Parathyroid adenoma (tissue), 2 donors: ENCODE measurements at regions not wholly inside any gene's neighbourhood (a gene's known extent, or its start where the extent isn't known, plus 50 kb on each side); places are given as distances from the start of the nearest gene placed in this dataset.

ENCODE experiments used
- H2AFZ ChIP-seq: fragments of 300-600 bp; sonication (generic); one replicate; pipeline ENCODE4 v1.7.0; 2017; ENCODE audit warnings: antibody characterized with exemption, mild to moderate bottlenecking
- H3K27ac ChIP-seq: fragments of 300-600 bp; sonication (generic); one replicate; pipeline ENCODE4 v1.7.0; 2017
- H3K27me3 ChIP-seq: fragments of 300-600 bp; sonication (generic); one replicate; pipeline ENCODE4 v1.7.0; 2017; ENCODE audit warnings: low read length; ENCODE audit not compliant: control insufficient read depth, insufficient read depth
- H3K36me3 ChIP-seq: fragments of 300-600 bp; sonication (generic); one replicate; pipeline ENCODE4 v1.7.0; 2017; ENCODE audit warnings: low read length; ENCODE audit not compliant: control insufficient read depth, insufficient read depth
- H3K4me1 ChIP-seq: fragments of 300-600 bp; sonication (generic); one replicate; pipeline ENCODE4 v1.7.0; 2017; ENCODE audit warnings: control low read depth
- H3K4me2 ChIP-seq: fragments of 300-600 bp; sonication (generic); one replicate; pipeline ENCODE4 v1.7.0; 2017; ENCODE audit warnings: low read length
- H3K4me3 ChIP-seq: fragments of 300-600 bp; sonication (generic); one replicate; pipeline ENCODE4 v1.7.0; 2017; ENCODE audit warnings: low read depth, low read length
- H3K79me2 ChIP-seq: fragments of 300-600 bp; sonication (generic); one replicate; pipeline ENCODE4 v1.7.0; 2017; ENCODE audit warnings: control low read depth
- H3K9ac ChIP-seq: fragments of 300-600 bp; sonication (generic); one replicate; pipeline ENCODE4 v1.7.0; 2017; ENCODE audit warnings: mild to moderate bottlenecking
- H3K9me3 ChIP-seq: fragments of 300-600 bp; sonication (generic); one replicate; pipeline ENCODE4 v1.7.0; 2017; ENCODE audit warnings: low read length; ENCODE audit not compliant: control insufficient read depth
- TF ChIP-seq, protein P1 (sequence below): fragments of 300-600 bp; sonication (generic); IDR thresholded peaks from one replicate; pipeline ENCODE4 v1.7.0; 2017; ENCODE audit warnings: antibody characterized with exemption, mild to moderate bottlenecking
- donor health status: primary hyperparathyroidism.

DNA sequence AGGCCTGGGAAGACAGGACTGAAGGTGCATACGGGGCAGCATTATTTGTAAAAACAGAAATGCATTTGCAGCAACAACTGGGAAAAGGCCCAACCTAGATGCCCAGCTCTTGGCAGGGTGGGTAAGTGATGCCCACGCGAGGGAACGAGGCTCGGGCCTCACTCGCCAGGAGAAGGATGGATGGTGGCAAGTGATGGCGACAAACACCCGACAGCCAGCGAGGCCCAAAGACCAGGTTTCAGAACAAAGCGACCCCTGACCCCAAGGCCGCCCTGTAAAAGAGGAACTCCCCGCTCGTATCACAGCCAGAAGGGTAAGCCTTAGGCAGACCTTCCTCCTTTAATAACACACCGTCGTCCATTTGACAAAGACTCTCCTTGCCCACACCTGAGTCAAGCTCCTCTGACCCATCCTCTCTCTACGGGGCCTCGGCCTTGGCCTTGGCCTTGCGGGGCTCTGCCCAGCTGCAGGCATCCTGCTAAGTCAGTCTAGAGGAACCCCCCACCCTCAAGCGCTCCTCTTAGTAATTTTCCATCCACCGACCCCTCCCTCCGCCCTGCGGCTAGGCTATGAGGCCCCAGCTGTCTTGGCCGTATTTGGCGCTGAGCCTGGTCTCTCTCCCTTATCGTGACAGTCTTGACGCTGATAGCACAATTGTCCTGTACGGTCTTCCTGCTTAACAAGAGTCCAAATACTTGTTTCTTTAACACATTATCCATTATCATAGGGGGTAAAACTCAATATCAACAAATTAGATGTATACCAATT, 80.2 kb downstream of the NCOR2 start:
- Histone ChIP-seq H3K4me3 (no peak overlapping the region), H3K4me2 (no peak overlapping the region), H3K9me3 (no peaks in the 10 kb centered on the region), H3K4me1 (peaks cover 9% of the 10 kb centered on the region), H3K9ac (no peak overlapping the region), H3K79me2 (peaks cover 53% of the 10 kb centered on the region), H3K36me3 (no peaks in the 10 kb centered on the region), H2AFZ (no peak overlapping the region), H3K27me3 (no peaks in the 10 kb centered on the region), H3K27ac (no peak overlapping the region)
- TF ChIP-seq, protein P1, sequence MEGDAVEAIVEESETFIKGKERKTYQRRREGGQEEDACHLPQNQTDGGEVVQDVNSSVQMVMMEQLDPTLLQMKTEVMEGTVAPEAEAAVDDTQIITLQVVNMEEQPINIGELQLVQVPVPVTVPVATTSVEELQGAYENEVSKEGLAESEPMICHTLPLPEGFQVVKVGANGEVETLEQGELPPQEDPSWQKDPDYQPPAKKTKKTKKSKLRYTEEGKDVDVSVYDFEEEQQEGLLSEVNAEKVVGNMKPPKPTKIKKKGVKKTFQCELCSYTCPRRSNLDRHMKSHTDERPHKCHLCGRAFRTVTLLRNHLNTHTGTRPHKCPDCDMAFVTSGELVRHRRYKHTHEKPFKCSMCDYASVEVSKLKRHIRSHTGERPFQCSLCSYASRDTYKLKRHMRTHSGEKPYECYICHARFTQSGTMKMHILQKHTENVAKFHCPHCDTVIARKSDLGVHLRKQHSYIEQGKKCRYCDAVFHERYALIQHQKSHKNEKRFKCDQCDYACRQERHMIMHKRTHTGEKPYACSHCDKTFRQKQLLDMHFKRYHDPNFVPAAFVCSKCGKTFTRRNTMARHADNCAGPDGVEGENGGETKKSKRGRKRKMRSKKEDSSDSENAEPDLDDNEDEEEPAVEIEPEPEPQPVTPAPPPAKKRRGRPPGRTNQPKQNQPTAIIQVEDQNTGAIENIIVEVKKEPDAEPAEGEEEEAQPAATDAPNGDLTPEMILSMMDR, result no peak

DNA sequence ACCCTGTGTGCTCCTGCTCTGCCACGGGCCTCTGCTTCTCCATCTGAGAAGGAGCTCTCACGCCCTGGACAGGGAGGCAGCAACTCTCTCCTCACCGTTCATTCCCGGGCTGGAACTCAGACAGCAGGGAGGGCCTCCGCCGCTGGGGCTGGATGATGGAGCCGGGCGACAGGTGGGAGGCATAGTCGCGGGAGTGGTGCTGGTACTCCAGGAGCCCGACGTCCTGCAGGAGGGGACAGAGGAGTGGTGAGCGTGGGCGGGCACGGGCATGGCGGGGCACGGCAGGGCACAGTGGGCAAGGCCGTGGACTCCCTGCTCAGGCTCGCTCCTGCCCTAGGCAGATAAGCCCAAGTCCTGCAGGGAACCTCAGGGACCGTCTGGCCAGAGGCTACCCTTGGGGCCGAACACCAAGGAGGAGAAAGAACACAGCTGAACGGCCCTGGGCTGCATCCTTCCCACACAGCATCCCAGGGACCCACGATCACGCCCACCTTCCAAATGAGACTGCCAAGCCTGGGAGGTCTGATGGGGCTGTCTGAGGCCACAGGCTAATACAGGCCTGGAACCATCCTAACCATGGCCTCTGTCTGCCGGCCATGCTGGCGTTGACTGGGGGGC, 81.0 kb downstream of the NCOR2 start:
- Histone ChIP-seq H3K27ac (no peak overlapping the region), H3K36me3 (no peaks in the 10 kb centered on the region), H3K4me1 (peaks cover 9% of the 10 kb centered on the region)

DNA sequence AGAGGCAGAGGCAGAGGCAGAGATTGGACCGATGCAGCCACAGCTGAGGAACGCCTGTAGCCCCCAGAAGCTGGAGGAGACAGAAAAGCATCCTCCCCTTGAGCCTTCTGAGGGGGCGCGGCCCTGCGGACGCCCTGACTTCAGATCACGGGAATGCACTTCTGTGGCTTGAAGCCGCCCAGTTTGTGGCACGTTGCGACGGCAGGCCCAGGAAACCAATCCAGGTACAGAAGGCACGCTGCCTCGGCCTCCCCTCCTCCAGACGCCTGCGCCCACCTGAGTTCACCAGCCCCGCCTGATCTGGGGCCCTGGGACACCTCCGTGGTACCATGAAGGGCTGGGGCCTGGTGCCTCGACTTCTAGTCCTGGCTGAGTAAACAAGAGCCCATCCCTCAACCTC, 82.0 kb downstream of the NCOR2 start:
- Histone ChIP-seq H2AFZ (no peak overlapping the region), H3K9me3 (no peaks in the 10 kb centered on the region), H3K27me3 (no peaks in the 10 kb centered on the region), H3K4me3 (no peak overlapping the region), H3K79me2 (peaks cover 45% of the 10 kb centered on the region), H3K4me1 (no peaks in the 10 kb centered on the region), H3K4me2 (no peak overlapping the region), H3K9ac (no peak overlapping the region), H3K27ac (no peak overlapping the region), H3K36me3 (no peaks in the 10 kb centered on the region)
- TF ChIP-seq, protein P1, result no peak

More for the DNA sequence above, 81.0 kb downstream of the NCOR2 start:
- Histone ChIP-seq H3K9me3 (no peaks in the 10 kb centered on the region), H3K4me3 (no peak overlapping the region), H3K9ac (no peak overlapping the region), H3K4me2 (no peak overlapping the region), H3K27me3 (no peaks in the 10 kb centered on the region), H2AFZ (no peak overlapping the region), H3K79me2 (peaks cover 52% of the 10 kb centered on the region)
- TF ChIP-seq, protein P1, result no peak

DNA sequence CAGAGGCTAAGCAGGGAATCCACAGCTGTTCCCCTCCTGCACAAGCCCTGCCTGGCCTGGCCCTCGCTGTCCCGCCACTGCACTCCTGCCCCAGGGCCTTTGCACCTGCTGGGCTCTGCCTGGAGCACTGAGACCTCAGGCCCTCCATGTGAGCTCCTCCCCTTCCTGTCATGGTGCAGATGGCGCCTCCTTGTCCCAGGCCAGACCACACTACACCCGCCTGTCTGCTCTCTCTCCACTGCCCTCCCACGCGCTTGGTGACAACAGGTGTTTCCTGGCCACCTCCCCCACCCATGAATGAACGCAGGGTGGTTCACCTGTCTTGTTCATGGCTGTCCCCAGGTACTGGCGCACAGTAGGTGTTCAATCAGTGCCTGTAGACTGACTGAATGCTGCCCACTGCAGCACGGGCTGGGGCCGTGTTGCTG, 82.9 kb downstream of the NCOR2 start:
- H3K27me3 ChIP-seq, result no peaks in the 10 kb centered on the region
- H2AFZ ChIP-seq, result no peak overlapping the region
- TF ChIP-seq, protein P1, result no peak
- H3K4me3 ChIP-seq, result no peak overlapping the region
- no peak overlapping the region for H3K4me2 ChIP-seq
- H3K4me1 ChIP-seq, result no peaks in the 10 kb centered on the region
- H3K27ac ChIP-seq, result no peak overlapping the region
- no peaks in the 10 kb centered on the region for H3K36me3 ChIP-seq
- H3K79me2 ChIP-seq, result peaks cover 45% of the 10 kb centered on the region
- H3K9ac ChIP-seq, result no peak overlapping the region
- no peaks in the 10 kb centered on the region for H3K9me3 ChIP-seq
